Epithelial cell of proximal tubule (primary cell): ENCODE measurements at regions not wholly inside any gene's neighbourhood (a gene's known extent, or its start where the extent isn't known, plus 50 kb on each side); places are given as distances from the start of the nearest gene placed in this dataset.

Experiments
- DNase-seq: peaks from one replicate; pipeline ENCODE4 v3.0.0-alpha.2; 2011; ENCODE audit warnings: low read depth
- H3K4me3 ChIP-seq: 2 replicates; pipeline ENCODE4 v1.5.1; 2011; ENCODE audit warnings: low read depth, mild to moderate bottlenecking, low read length
- CTCF ChIP-seq: conservative IDR thresholded peaks from 2 replicates; pipeline ENCODE4 v1.5.1; 2012; ENCODE audit warnings: low read depth, mild to moderate bottlenecking, low read length

GRCh38 chr7:13532028-13532753 lies 457.3 kb downstream of the ETV1 start:
- no peak for TF ChIP-seq CTCF
- no peak overlapping the region for H3K4me3 ChIP-seq
- no peak for DNase-seq

- no peak overlapping the region for H3K4me3 ChIP-seq
- no peak for DNase-seq
- no peak for TF ChIP-seq CTCF
These were observed 450.8 kb downstream of the ETV1 start for GRCh38 chr7:13538669-13539068.

GRCh38 chr7:13540429-13540828 lies 449.0 kb downstream of the ETV1 start:
- H3K4me3 ChIP-seq, result no peak overlapping the region
- no peak for TF ChIP-seq CTCF
- no peak for DNase-seq

GRCh38 chr7:13541326-13541725 lies 448.1 kb downstream of the ETV1 start:
- no peak for DNase-seq
- no peak for TF ChIP-seq CTCF
- H3K4me3 ChIP-seq, result no peak overlapping the region

GRCh38 chr7:13542451-13542850 lies 447.0 kb downstream of the ETV1 start:
- DNase-seq, result no peak
- no peak for TF ChIP-seq CTCF
- H3K4me3 ChIP-seq, result no peak overlapping the region

- no peak overlapping the region for H3K4me3 ChIP-seq
- DNase-seq, result peak; percentile 10
- TF ChIP-seq CTCF, result no peak
These were observed 438.0 kb downstream of the ETV1 start for GRCh38 chr7:13551503-13551902.

GRCh38 chr7:13560441-13560840 lies 429.0 kb downstream of the ETV1 start:
- no peak for TF ChIP-seq CTCF
- H3K4me3 ChIP-seq, result no peak overlapping the region
- no peak for DNase-seq
